ENCODE measurements at regions not wholly inside any gene's neighbourhood (a gene's known extent, or its start where the extent isn't known, plus 50 kb on each side); places are given as distances from the start of the nearest gene placed in this dataset.

DNA sequence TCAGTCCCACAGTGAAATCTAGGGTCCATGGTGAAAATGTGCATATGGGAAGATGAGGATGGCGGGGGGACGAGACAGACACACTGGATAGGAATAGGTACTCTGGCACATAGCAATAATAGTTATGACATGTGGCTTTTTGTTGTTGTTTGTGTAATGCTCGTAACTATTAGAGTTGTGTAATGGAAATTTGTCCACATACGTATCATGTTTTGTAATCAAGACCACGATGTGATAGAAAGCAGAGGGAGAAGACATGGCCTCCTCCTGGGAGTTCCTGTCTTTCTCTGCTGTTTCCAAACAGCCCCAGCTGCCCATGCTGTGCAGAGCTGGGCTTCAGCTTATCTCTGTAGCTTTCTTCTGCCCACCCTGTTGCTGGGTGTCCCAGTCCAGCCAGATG is 185.3 kb upstream of the TMTC4 start:
- no peak for TF ChIP-seq SIN3A (IDR thresholded peaks at IDR 0.05; ENCODE audit: borderline replicate concordance, insufficient read depth, low read length)
- TF ChIP-seq, protein P1, sequence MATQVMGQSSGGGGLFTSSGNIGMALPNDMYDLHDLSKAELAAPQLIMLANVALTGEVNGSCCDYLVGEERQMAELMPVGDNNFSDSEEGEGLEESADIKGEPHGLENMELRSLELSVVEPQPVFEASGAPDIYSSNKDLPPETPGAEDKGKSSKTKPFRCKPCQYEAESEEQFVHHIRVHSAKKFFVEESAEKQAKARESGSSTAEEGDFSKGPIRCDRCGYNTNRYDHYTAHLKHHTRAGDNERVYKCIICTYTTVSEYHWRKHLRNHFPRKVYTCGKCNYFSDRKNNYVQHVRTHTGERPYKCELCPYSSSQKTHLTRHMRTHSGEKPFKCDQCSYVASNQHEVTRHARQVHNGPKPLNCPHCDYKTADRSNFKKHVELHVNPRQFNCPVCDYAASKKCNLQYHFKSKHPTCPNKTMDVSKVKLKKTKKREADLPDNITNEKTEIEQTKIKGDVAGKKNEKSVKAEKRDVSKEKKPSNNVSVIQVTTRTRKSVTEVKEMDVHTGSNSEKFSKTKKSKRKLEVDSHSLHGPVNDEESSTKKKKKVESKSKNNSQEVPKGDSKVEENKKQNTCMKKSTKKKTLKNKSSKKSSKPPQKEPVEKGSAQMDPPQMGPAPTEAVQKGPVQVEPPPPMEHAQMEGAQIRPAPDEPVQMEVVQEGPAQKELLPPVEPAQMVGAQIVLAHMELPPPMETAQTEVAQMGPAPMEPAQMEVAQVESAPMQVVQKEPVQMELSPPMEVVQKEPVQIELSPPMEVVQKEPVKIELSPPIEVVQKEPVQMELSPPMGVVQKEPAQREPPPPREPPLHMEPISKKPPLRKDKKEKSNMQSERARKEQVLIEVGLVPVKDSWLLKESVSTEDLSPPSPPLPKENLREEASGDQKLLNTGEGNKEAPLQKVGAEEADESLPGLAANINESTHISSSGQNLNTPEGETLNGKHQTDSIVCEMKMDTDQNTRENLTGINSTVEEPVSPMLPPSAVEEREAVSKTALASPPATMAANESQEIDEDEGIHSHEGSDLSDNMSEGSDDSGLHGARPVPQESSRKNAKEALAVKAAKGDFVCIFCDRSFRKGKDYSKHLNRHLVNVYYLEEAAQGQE (IDR thresholded peaks at IDR 0.05; ENCODE audit: insufficient read depth in 1 of 2, low read depth in 2 of 2, low read length in 2 of 2), result no peak
- TF ChIP-seq POLR2AphosphoS5 (IDR thresholded peaks at IDR 0.05; ENCODE audit: low read depth, low read length), result no peak
- TF ChIP-seq TAF1 (IDR thresholded peaks at IDR 0.05; ENCODE audit: borderline replicate concordance, insufficient read depth, low read length), result no peak
- no peak for TF ChIP-seq FOXP2 (optimal IDR thresholded peaks at IDR 0.05; ENCODE audit: borderline replicate concordance, extremely low read depth, extremely low read length, insufficient read depth)

Measured in PFSK-1 (cell line).